Cardiac muscle cell (in vitro differentiated cells and primary cell): ENCODE measurements at regions not wholly inside any gene's neighbourhood (a gene's known extent, or its start where the extent isn't known, plus 50 kb on each side); places are given as distances from the start of the nearest gene placed in this dataset.

Experiments used
- DNase-seq, 2 donors: peaks; one replicate each; pipeline versions ENCODE4 v3.0.0 to v3.0.0-alpha.2; 2010 to 2017; ENCODE audit warnings: low read depth in 1 of 2, low spot score in 1 of 2
- H3K27ac ChIP-seq: fragments of 200-600 bp; sonication (generic); 2 replicates; pipeline ENCODE4 v1.5.1; 2016
- H3K27me3 ChIP-seq: fragments of 200-600 bp; sonication (generic); 2 replicates; pipeline ENCODE4 v1.6.0; 2016; ENCODE audit warnings: control low read depth
- H3K36me3 ChIP-seq: fragments of 200-600 bp; sonication (generic); 2 replicates; pipeline ENCODE4 v1.5.1; 2016; ENCODE audit warnings: control low read depth
- H3K4me1 ChIP-seq: fragments of 200-600 bp; sonication (generic); 2 replicates; pipeline ENCODE4 v1.8.1; 2017; ENCODE audit warnings: low read depth, mild to moderate bottlenecking, mixed run types
- H3K4me3 ChIP-seq: fragments of 200-600 bp; sonication (generic); 2 replicates; pipeline ENCODE4 v1.5.1; 2016; ENCODE audit warnings: mild to moderate bottlenecking
- H3K9me3 ChIP-seq: fragments of 200-600 bp; sonication (generic); 2 replicates; pipeline ENCODE4 v1.5.1; 2017; ENCODE audit warnings: low read depth, mild to moderate bottlenecking, control low read depth
- TF ChIP-seq, protein P1 (sequence below): IDR thresholded peaks from 2 replicates; pipeline ENCODE4 v1.5.1; 2012; ENCODE audit warnings: low read depth, mild to moderate bottlenecking, low read length

DNA sequence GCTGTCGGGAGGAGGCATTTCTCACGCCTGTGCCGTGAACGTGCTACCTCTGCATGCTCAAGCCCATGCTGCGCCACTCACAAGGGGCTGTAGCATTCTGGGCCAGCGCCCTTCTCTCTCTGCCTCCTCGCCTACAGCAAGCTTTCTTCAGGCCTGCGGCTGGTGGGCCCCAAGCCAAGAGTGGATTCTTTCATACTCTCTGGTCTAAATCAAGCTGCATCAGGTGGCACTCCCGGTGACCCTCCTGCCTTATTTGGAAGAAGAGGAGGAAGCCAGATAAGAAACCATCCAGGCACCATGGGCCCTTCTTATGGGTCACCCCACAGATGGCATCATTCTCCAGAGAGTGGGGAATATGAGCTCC lies 86.7 kb upstream of the DUSP5 start:
- no peak overlapping the region for H3K4me3 ChIP-seq
- no peaks in the 10 kb centered on the region for H3K9me3 ChIP-seq
- H3K36me3 ChIP-seq = no peaks in the 10 kb centered on the region
- no peaks in the 10 kb centered on the region for H3K27me3 ChIP-seq
- DNase-seq = peak; percentile 76 to 83
- H3K27ac ChIP-seq = peak overlapping the region; percentile 93
- TF ChIP-seq, protein P1, sequence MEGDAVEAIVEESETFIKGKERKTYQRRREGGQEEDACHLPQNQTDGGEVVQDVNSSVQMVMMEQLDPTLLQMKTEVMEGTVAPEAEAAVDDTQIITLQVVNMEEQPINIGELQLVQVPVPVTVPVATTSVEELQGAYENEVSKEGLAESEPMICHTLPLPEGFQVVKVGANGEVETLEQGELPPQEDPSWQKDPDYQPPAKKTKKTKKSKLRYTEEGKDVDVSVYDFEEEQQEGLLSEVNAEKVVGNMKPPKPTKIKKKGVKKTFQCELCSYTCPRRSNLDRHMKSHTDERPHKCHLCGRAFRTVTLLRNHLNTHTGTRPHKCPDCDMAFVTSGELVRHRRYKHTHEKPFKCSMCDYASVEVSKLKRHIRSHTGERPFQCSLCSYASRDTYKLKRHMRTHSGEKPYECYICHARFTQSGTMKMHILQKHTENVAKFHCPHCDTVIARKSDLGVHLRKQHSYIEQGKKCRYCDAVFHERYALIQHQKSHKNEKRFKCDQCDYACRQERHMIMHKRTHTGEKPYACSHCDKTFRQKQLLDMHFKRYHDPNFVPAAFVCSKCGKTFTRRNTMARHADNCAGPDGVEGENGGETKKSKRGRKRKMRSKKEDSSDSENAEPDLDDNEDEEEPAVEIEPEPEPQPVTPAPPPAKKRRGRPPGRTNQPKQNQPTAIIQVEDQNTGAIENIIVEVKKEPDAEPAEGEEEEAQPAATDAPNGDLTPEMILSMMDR = no peak
- peaks cover 64% of the 10 kb centered on the region for H3K4me1 ChIP-seq

DNA sequence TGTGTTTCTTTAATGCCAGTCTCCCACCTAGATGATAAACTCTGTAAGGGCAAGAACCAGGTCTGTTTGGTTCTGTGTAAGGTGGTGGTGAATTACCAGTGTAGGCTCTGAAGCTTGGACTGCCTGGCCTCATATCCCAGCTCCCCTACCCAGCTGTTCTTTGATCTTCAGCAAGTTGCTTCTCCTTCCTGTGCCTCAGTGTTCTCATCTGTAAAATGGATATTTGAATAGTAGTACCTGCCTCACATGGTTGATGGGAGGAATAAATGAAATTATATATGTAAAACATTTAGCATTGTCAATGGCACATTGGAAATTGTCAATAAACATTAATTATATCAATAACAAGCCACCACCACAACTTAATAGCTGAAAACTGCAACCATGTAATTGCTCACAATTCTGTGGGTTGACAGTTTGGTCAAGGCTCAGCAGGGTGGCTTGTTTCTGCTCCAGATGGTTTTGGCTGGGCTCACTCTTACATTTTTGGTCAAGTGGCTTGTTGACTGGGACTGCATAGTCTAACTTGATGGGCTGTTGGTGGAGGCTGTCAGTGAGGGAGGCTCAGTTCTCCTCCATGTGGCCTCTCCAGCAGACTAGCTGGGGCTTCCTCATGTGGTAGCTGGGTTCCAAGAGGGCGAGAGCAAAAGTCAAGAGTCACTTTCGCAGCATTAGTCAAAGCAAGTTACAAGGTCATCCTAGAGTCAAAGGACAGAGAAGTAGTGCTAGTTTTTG lies 84.5 kb upstream of the DUSP5 start:
- peaks cover 56% of the 10 kb centered on the region for H3K4me1 ChIP-seq
- H3K27me3 ChIP-seq = no peaks in the 10 kb centered on the region
- TF ChIP-seq, protein P1 = no peak
- no peak overlapping the region for H3K4me3 ChIP-seq
- no peak for DNase-seq
- H3K9me3 ChIP-seq = no peaks in the 10 kb centered on the region
- H3K27ac ChIP-seq = peak overlapping the region; percentile 85
- H3K36me3 ChIP-seq = no peaks in the 10 kb centered on the region

DNA sequence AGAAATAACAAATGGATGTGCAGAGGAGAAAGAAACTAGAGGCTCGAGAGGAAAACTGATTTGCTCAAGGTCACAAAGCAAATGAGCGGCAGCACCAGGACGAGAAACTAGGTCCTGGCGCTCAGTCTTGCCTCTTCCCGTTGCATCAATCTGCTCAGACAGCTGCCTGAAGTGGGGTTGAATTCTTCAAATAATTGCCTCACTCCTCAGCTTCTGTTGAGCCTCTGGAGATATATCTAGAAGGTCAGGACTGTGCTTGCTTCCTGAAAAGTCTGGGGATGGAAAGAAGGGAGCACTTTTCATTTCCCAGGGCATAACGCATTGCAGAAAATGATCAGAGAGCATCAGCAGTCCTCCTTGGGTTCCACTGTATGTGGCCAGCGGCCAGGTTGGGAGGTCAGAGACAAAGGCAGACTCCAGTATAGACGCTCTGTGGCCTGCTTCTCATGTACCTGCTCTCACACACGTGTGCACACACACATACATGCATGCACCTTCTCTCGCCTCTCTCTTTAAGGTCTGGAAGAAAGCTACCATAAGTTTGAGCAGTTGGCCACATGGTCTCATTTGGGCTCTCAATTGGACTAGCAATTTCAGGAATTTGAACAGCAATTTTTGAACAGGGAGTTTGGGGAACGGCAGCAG lies 83.7 kb upstream of the DUSP5 start:
- Histone ChIP-seq H3K4me3 (no peak overlapping the region), H3K36me3 (no peaks in the 10 kb centered on the region), H3K27ac (peak overlapping the region; percentile 85), H3K27me3 (no peaks in the 10 kb centered on the region), H3K4me1 (peaks cover 56% of the 10 kb centered on the region), H3K9me3 (no peaks in the 10 kb centered on the region)
- TF ChIP-seq, protein P1 = no peak
- peak; percentile 37 to 42 for DNase-seq

DNA sequence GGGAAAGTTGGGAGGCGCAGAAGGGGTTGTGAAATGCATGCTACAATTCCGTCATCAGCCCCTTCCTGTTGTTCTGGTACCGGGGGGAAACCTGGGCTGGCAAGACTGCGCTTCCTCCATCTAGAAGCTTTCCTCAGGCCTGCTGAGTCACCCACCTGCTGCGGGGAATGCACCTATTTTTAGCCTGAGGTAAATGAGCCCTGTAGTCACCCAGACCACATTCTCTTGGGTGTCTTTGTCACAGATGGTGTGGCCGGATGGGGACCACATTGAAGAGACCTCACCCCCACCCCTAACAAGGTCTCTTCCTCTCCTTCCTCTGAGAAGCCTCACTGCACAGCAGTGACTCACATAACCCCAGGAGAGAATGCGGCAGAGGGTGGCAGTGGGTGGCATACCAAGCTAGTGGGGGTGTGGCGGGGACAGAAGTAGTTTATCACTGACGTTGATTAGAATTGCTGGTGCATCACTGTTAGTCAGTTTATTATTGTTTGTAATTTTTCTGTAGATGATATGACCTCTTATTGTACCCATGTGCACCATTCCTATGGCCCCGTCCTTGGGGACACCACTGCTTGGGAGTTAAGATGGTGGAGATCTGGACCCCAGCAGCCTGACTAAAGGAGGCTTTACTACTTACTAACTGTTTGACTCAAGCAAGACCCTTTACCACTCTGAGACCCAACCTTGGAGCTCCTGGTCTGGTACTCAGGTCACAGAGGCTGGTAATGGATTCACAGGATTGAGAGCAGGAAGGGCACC lies 83.0 kb upstream of the DUSP5 start:
- peak overlapping the region; percentile 85 for H3K27ac ChIP-seq
- peak in 1 of 2 donors; percentile 69 for DNase-seq
- H3K9me3 ChIP-seq = no peaks in the 10 kb centered on the region
- no peaks in the 10 kb centered on the region for H3K27me3 ChIP-seq
- no peaks in the 10 kb centered on the region for H3K36me3 ChIP-seq
- H3K4me3 ChIP-seq = no peak overlapping the region
- TF ChIP-seq, protein P1 = no peak
- peaks cover 56% of the 10 kb centered on the region for H3K4me1 ChIP-seq

DNA sequence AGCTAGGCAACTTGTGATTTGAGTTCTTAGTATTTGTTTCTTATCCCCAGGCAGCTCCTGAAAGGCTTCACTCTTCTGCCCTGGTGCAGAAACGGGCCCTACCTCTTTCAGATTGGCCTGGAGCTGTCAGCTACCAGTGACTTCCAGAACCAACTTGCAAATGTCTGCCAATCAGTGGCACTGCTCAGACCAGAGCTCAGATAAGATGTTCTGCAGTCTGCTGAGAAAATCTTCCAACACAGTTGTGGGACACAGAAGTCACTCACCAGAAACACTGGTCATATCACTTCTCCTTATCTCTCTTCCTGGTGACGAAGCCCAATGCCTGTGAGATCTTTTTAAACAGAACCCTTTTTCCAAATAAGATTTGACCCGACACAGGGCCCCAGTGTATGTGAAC lies 81.9 kb upstream of the DUSP5 start:
- Histone ChIP-seq H3K9me3 (no peaks in the 10 kb centered on the region), H3K27me3 (no peaks in the 10 kb centered on the region), H3K36me3 (no peaks in the 10 kb centered on the region), H3K27ac (peak overlapping the region; percentile 85), H3K4me3 (no peak overlapping the region), H3K4me1 (peaks cover 45% of the 10 kb centered on the region)
- peak in 1 of 2 donors; percentile 33 for DNase-seq
- TF ChIP-seq, protein P1 = no peak
